Esophagus muscularis mucosa (tissue), 4 donors: ENCODE measurements at regions not wholly inside any gene's neighbourhood (a gene's known extent, or its start where the extent isn't known, plus 50 kb on each side); places are given as distances from the start of the nearest gene placed in this dataset.

Source experiments
- EP300 ChIP-seq: sonication (generic); formaldehyde crosslinking; IDR thresholded peaks from one replicate; pipeline ENCODE4 v1.6.1; 2017; ENCODE audit warnings: antibody characterized with exemption
- POLR2A ChIP-seq: fragments of 450-650 bp; IDR thresholded peaks from one replicate; pipeline ENCODE4 v1.6.1; 2017; ENCODE audit warnings: antibody characterized with exemption, moderate library complexity, mild to moderate bottlenecking, low read depth
- POLR2AphosphoS5 ChIP-seq, 2 donors: sonication (generic); formaldehyde crosslinking; IDR thresholded peaks; one replicate each; pipeline ENCODE4 v1.6.1; 2017; ENCODE audit warnings: antibody characterized with exemption in 2 of 2
- TF ChIP-seq, protein P1 (sequence below), 3 experiments: fragments of 200-600 bp in 2 of 3; fragments of 450-650 bp in 1 of 3; sonication (generic) in 2 of 3; IDR thresholded peaks; one replicate each; pipeline ENCODE4 v1.5.1; 2017 to 2019; ENCODE audit warnings: antibody characterized with exemption in 3 of 3, mild to moderate bottlenecking in 2 of 3, moderate library complexity in 1 of 3

DNA sequence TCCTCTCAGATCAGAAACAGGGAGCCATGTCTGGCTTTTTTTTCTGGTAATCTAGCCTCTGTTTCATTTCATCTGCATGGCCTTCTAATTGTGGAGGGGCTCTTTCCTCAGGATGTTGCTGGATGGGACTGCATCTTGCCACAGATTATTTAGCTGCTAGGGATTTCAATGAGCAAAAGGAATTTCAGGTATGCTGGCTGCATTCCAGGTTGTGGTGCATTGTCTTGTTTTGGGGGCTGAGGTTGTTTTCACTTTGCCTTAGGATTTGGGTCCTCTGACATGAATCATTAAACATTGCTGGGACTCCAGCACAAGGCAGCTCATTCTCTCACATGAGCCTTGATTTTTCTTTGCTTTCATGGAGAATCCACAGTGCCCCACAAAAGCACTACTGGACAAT lies 789.3 kb upstream of the TSPY4 start:
- no peak for TF ChIP-seq POLR2AphosphoS5 (IDR thresholded peaks at IDR 0.05)
- TF ChIP-seq, protein P1, sequence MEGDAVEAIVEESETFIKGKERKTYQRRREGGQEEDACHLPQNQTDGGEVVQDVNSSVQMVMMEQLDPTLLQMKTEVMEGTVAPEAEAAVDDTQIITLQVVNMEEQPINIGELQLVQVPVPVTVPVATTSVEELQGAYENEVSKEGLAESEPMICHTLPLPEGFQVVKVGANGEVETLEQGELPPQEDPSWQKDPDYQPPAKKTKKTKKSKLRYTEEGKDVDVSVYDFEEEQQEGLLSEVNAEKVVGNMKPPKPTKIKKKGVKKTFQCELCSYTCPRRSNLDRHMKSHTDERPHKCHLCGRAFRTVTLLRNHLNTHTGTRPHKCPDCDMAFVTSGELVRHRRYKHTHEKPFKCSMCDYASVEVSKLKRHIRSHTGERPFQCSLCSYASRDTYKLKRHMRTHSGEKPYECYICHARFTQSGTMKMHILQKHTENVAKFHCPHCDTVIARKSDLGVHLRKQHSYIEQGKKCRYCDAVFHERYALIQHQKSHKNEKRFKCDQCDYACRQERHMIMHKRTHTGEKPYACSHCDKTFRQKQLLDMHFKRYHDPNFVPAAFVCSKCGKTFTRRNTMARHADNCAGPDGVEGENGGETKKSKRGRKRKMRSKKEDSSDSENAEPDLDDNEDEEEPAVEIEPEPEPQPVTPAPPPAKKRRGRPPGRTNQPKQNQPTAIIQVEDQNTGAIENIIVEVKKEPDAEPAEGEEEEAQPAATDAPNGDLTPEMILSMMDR (IDR thresholded peaks at IDR 0.05): no peak
- no peak for TF ChIP-seq POLR2A
- TF ChIP-seq EP300: no peak
